Stimulated activated naive CD8-positive, alpha-beta T cell treated with anti-CD3 and anti-CD28 coated beads, Interleukin-15, Interleukin-2, amounts not matched to agents 100 ng/mL and 50 ng/mL, for 24 hours (primary cell): ENCODE measurements at regions not wholly inside any gene's neighbourhood (a gene's known extent, or its start where the extent isn't known, plus 50 kb on each side); places are given as distances from the start of the nearest gene placed in this dataset.

ENCODE experiments used
- H3K27ac Mint-ChIP-seq: one replicate; pipeline ENCODE4 v1.8.0; 2021; ENCODE audit warnings: mild to moderate bottlenecking, mixed read lengths
- H3K27me3 Mint-ChIP-seq: one replicate; pipeline ENCODE4 v1.8.0; 2021; ENCODE audit warnings: mixed read lengths
- H3K36me3 Mint-ChIP-seq: one replicate; pipeline ENCODE4 v1.8.0; 2021; ENCODE audit warnings: low read depth, mixed read lengths
- H3K4me1 Mint-ChIP-seq: one replicate; pipeline ENCODE4 v1.8.0; 2021; ENCODE audit warnings: low read depth, mixed read lengths
- H3K4me3 Mint-ChIP-seq: one replicate; pipeline ENCODE4 v1.8.0; 2021; ENCODE audit warnings: mild to moderate bottlenecking, mixed read lengths
- H3K9me3 Mint-ChIP-seq: one replicate; pipeline ENCODE4 v1.8.0; 2021; ENCODE audit warnings: mixed read lengths

DNA sequence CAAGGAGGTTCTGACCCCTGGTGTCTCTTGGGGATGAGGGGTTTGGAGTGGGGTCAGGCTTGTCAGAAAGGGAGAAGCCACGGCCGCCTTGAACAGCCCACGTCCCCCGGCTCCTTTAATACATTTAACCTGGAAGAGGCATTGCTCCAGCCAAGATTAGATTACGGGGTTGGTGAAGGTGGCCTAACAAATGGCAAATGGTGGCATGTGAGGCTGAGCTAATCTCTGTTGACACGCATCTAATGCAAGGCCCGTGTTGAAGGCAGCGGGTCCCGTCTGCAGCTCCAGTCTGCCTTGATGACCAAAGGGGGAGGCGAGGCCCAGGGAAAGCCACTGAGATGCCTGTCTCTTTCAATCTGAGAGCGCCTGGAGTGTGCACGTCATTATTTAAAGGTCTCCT is 673.7 kb upstream of the TBX3 start:
- Mint-ChIP-seq H3K9me3 (no peaks in the 10 kb centered on the region), H3K27ac (no peak overlapping the region), H3K4me3 (no peak overlapping the region), H3K4me1 (no peaks in the 10 kb centered on the region), H3K36me3 (no peaks in the 10 kb centered on the region), H3K27me3 (peaks cover 3% of the 10 kb centered on the region)

DNA sequence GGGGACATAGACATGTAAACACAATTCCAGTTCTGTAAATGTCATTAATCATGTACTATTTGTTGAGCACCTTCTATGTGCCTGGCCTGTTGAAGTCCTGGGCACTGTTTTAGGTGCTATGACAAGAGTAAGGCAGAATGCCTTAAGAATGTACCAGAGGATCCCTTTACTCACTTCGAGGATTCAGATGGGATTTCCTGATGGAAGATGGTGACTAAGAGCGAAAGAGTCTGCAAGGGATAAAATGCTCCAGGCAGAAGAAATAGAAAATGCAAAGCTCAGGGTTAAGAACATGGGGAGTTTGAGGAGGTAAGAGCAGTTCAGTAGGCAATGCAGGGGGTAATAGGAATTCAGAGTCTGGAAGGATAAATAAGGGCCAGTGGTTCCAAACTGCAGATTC is 671.3 kb upstream of the TBX3 start:
- Mint-ChIP-seq H3K27ac (no peak overlapping the region), H3K36me3 (no peaks in the 10 kb centered on the region), H3K27me3 (peaks cover 3% of the 10 kb centered on the region), H3K4me1 (no peaks in the 10 kb centered on the region), H3K4me3 (no peak overlapping the region), H3K9me3 (no peaks in the 10 kb centered on the region)

DNA sequence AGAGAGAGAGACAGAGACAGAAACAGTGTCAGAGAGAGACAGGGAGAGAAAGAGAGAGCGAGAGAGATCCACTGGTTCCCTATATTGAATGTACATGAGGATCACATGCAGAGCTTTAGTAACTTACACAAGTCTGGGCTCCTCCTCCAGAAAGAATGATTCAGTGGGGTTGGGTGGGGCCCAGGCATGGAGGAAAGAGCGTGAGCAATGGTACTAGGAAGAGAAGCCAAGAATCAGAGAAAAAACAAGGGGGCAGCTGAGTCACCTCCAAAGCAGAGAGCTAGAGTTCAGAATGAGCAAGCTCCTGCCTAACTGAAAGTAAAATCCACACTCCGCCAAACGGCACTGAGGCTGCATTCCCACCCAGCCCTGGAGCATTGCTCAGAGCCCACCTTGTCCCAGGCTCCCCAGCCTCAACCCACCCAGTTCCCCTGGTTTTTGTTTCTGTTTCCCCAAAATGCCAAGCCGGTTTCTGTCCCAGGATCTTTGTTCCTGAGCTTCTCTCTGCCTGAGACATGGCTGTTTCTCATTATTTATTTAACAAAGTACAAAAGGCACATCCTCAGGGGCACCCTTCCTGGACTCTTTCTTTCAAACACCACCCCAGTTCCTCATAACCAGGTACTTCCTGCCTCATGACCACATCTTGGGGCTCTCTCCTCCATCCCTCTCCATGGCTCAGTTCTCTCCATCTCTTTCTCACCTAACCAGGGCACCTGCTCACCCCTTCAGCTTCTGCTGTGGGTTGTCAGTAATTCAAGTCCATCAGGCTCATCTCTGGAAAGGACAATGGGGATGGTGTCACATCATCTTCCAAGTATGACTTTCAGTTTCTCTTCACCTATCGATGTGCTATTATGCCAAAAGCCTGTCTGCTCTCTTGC is 670.3 kb upstream of the TBX3 start:
- no peaks in the 10 kb centered on the region for H3K4me1 Mint-ChIP-seq
- no peaks in the 10 kb centered on the region for H3K36me3 Mint-ChIP-seq
- no peaks in the 10 kb centered on the region for H3K9me3 Mint-ChIP-seq
- H3K4me3 Mint-ChIP-seq: no peak overlapping the region
- peak overlapping the region; percentile 45 for H3K27ac Mint-ChIP-seq
- H3K27me3 Mint-ChIP-seq: peaks cover 3% of the 10 kb centered on the region

DNA sequence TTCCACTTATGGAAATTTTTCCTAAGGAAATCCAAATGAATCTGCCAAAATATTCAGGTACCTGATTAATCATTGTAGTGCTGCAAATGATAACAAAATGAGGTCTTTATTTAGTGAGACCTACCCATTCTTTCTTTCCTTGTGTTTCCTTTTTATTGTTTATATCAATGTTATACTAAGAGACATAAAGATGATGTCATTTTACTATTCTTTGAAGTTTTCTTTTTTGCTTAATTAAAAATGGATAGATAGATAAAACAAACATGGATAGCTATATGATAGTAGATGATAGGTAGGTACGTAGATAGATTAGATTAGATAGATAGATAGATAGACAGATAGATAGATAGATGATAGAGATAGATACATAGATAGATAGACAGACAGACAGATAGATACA is 669.5 kb upstream of the TBX3 start:
- no peaks in the 10 kb centered on the region for H3K36me3 Mint-ChIP-seq
- no peak overlapping the region for H3K4me3 Mint-ChIP-seq
- no peak overlapping the region for H3K27ac Mint-ChIP-seq
- no peaks in the 10 kb centered on the region for H3K9me3 Mint-ChIP-seq
- no peaks in the 10 kb centered on the region for H3K4me1 Mint-ChIP-seq
- peaks cover 3% of the 10 kb centered on the region for H3K27me3 Mint-ChIP-seq

DNA sequence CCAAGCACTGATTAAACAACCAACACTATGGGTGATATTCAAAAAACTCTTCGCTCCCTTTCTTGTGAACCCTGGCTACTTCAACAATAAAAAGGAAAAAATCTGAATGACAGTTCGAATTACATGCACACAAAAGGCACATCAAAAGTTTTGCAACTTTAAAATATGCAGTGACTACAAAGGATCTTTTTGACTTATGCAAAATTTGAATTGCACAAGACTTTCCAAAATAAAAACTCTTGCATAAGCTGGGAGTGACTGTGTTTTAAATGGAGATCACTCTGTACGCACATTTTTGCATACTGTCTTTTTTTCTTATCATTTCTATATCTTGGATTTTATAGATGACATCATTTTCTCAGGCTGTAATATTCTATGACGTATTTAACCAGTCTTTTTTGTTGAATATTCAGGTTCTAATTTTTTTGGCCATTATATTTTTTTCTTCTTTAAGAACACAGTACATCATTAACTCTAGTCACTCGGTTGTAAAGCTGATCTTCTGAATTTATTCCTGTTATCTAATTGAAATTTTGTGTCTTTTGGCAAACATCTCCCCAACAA is 667.6 kb upstream of the TBX3 start:
- no peak overlapping the region for H3K27ac Mint-ChIP-seq
- no peaks in the 10 kb centered on the region for H3K4me1 Mint-ChIP-seq
- no peaks in the 10 kb centered on the region for H3K9me3 Mint-ChIP-seq
- H3K4me3 Mint-ChIP-seq: no peak overlapping the region
- peaks cover 2% of the 10 kb centered on the region for H3K27me3 Mint-ChIP-seq
- no peaks in the 10 kb centered on the region for H3K36me3 Mint-ChIP-seq

DNA sequence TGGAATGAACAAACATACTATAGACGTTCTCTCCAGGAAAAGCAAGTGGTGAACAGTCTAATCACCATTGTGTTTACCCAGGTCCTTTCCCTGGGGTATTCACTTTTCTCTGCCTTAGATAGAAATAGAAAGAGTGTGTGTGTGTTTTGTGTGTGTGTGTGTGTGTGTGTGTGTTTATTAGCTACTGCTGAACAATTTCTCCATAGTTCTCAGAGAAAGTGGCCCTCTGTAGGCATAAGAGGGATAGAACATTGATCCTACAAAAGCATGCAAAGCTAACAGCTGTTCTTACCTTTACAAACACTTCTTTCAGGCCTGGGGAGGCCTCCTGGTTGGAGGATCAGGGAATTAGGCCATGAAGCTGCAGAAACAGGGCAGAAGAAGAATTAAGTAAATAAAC is 665.7 kb upstream of the TBX3 start:
- Mint-ChIP-seq H3K9me3 (no peaks in the 10 kb centered on the region), H3K36me3 (no peaks in the 10 kb centered on the region), H3K4me3 (no peak overlapping the region), H3K4me1 (no peaks in the 10 kb centered on the region), H3K27me3 (no peaks in the 10 kb centered on the region), H3K27ac (no peak overlapping the region)

DNA sequence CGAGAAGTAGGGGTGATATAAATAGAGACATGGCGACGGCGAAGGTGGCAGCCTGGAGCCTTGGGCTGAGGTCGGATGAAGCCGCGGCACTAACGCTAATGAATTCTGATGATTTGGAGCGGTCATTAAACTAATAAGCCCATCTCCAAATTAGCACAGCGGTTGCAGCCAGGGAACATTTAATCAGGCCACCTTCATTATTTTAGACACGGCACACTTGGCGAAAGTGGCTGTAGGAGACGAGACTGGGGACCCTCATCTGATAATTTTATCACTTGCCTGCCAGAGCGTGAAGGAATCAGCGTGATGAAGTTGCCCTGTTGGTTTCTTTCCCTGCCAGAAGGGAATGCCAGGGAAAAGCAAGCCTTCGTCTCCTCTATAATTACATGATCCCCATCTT is 664.3 kb upstream of the TBX3 start:
- Mint-ChIP-seq H3K4me3 (no peak overlapping the region), H3K27ac (no peak overlapping the region)

DNA sequence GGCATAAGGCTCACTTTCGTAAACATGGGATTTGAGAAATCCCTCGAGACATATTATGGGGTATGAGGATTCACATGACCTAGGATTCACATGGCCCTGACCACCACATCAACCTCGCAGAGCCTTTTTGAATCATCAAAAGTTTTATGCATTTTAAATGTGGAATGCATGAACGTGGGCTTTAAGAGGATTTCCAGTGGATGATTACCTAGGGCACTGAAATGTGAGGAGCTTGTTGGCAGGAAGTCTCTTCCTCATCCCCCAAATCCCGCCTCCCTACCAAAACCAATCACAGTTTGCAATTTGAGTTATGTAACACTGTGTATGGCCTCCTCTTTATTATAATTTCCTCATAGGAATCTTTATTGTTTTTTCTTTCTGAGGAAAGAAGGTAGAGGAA is 659.6 kb upstream of the TBX3 start:
- H3K4me3 Mint-ChIP-seq: no peak overlapping the region
- no peaks in the 10 kb centered on the region for H3K27me3 Mint-ChIP-seq
- H3K9me3 Mint-ChIP-seq: peaks cover 18% of the 10 kb centered on the region
- H3K36me3 Mint-ChIP-seq: no peaks in the 10 kb centered on the region
- no peaks in the 10 kb centered on the region for H3K4me1 Mint-ChIP-seq
- no peak overlapping the region for H3K27ac Mint-ChIP-seq

More for the DNA sequence above, 664.3 kb upstream of the TBX3 start:
- Mint-ChIP-seq H3K4me1 (no peaks in the 10 kb centered on the region), H3K36me3 (no peaks in the 10 kb centered on the region), H3K27me3 (no peaks in the 10 kb centered on the region), H3K9me3 (peaks cover 8% of the 10 kb centered on the region)

DNA sequence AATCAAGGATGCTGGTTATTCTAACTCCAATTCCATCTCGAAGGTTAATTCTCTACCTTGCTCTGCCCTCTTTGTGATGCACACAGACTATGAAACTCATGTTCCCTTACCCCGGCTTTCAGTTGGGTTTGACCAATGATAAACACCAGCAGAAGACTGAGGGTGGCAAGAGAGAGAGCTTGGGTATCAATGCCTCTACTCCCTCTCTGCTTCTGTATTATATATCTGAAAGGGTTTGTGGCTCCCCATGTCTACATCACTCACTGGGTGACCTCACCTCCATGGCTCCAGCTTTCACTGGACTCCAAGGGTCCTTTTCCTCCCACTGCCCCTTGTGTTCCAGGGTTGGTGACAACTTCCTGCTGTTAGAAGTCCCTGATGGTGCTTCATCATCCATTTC is 659.0 kb upstream of the TBX3 start:
- Mint-ChIP-seq H3K36me3 (no peaks in the 10 kb centered on the region), H3K9me3 (peaks cover 18% of the 10 kb centered on the region), H3K27ac (no peak overlapping the region), H3K27me3 (no peaks in the 10 kb centered on the region), H3K4me1 (no peaks in the 10 kb centered on the region), H3K4me3 (no peak overlapping the region)

DNA sequence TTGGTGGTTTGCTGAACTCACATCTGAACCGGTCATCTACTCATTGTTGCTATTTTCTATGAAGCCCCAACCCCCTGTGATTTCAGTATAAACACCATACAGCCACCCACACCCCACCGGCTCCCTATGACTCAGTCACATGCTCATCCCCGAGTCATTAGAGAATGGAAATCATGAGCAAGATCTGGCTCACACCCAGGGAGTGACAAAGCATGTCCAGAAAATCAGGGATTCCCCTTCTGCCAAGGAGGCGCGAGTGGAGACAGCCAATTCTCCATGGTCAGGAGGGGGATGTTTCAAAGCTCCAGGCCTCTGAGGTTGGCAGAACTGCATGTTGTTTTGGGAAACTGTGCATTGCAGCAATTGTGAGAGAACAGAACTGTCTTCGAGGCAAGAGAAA is 657.5 kb upstream of the TBX3 start:
- Mint-ChIP-seq H3K27ac (no peak overlapping the region), H3K4me1 (no peaks in the 10 kb centered on the region), H3K4me3 (no peak overlapping the region), H3K27me3 (no peaks in the 10 kb centered on the region), H3K9me3 (peaks cover 22% of the 10 kb centered on the region), H3K36me3 (no peaks in the 10 kb centered on the region)

DNA sequence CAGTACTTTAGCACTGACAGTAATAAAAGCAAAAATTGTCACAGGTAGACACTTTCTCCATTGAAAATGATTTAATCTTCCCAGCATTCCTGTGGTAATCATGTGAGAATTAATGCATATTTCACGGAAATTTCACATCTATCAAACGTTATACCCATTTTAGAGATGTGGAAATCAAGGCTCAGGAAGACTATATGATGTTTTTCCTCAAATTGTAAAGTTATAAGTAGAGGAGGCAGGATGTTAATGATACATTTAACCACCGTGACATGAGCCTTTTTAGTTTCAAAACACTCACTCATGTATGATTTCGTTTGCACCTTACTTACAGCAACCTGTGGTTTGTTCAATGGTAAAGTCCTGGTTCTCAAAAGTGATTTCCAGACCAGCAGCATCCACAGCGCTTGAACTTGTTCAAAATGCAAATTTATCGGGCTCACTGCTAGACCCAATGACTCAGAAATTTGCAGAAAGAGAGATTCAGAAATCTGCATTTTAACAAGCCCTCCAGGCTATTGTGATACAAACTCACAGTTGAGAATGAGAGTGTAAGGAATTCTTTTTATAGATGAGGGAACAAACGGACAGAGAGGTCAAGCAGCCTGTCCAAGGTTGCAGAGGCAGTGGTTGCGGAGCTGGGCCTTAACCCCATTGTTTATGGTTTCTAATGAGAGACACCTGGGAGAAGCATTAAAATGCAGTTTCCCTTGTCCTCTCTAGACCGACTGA is 654.8 kb upstream of the TBX3 start:
- Mint-ChIP-seq H3K27me3 (no peaks in the 10 kb centered on the region), H3K9me3 (peaks cover 18% of the 10 kb centered on the region), H3K36me3 (no peaks in the 10 kb centered on the region), H3K4me3 (no peak overlapping the region), H3K4me1 (no peaks in the 10 kb centered on the region), H3K27ac (no peak overlapping the region)

DNA sequence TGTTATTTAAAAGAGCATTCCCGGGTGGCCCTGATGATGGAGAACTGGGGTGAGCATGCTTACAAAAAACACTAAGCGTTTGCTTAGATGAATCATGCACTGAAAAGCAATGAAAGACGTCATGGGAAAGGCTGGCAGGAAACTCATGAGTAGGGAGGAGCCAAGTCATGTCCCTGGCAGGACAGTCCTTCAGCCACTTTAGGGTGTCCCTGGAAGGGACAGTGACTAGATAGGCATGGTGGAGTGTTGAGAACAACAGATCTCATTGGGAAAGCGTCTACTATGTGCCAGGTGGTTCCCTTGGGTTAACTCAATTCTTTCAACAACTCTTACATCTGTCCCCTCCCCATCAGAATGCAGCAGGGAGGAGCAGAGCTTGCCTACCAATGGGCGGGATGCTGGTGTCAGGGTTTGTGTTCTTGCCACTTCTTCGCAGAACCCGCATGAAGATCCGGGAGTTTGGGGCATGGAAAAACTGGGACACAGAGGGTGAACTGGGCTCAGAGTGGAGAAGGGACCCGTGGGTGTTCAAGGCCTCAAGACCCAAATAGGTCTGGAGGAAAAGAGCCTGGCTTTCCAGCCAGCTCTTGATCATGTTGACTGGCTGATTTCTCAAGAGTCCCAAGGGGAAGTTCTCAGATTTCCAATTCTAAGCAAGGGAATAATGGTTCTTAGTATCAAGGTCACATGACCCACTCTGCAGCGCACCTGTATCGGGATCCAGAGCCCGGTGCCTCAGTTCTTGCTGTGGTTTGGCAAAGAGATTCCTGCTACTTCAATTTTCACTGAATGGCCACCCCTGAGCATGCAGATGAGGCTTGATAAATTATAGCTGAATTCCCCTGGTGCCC is 653.9 kb upstream of the TBX3 start:
- Mint-ChIP-seq H3K4me1 (no peaks in the 10 kb centered on the region), H3K27me3 (no peaks in the 10 kb centered on the region), H3K36me3 (no peaks in the 10 kb centered on the region), H3K27ac (no peak overlapping the region), H3K4me3 (no peak overlapping the region), H3K9me3 (peaks cover 16% of the 10 kb centered on the region)

DNA sequence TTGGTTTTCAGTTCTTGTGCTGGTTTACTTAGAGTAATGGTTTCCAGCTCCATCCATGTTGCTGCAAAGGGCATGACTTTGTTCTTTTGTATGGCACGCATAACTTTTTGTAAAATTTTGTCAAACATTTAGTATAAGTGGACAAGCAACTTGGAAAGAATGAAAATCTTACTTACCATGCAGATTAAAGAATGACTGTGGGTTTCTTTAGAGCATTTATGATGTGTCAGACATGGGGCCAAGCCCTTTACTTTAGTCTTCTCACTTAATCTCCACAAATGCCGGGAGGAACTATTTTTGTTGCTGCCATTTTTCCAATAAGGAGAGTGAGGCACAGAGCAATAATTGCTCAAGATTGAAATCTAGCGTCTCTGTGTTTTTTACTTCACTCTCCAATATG is 652.5 kb upstream of the TBX3 start:
- Mint-ChIP-seq H3K9me3 (peaks cover 7% of the 10 kb centered on the region), H3K36me3 (no peaks in the 10 kb centered on the region), H3K4me3 (no peak overlapping the region), H3K4me1 (no peaks in the 10 kb centered on the region), H3K27ac (no peak overlapping the region), H3K27me3 (no peaks in the 10 kb centered on the region)

DNA sequence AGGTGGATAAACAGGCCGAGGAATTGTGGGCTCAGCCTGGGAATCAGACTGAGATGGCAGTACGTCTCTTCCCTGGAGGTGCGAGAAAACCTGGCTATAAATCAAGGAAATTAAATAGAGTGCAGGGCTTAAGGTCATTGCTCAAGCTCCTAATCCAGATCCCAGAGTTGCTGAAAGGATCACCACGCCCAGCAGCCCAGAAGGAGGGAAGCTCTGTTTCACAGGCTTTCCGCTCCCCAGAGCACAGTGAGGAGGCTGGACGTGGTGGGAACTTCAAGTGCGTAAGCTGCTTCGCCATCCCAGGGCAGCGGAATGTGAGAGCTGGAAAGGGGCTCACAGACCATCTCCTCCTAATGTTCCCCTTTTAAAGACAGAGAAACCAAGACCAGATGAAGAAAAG is 651.6 kb upstream of the TBX3 start:
- Mint-ChIP-seq H3K4me3 (no peak overlapping the region), H3K27ac (no peak overlapping the region), H3K36me3 (no peaks in the 10 kb centered on the region), H3K27me3 (no peaks in the 10 kb centered on the region), H3K4me1 (no peaks in the 10 kb centered on the region), H3K9me3 (peaks cover 7% of the 10 kb centered on the region)

DNA sequence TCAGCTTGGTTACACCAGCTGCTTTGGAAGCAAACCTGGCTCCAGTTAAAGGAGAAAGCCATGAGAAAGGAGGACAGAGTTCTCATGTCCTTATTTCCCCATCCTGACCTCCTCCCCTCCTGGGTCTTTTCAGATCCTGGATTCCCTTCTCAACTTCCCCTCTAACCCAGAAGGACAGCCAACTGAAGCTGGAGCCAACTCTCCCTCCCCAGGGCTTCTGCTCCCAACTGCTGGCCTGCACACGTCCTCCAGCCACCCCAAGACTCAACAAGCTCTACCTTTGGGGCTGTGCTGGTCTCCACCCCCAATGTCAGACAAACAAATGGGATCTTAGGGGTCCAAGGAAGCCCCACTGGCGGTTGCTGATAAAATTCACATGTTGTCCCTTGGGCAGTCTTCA is 651.1 kb upstream of the TBX3 start:
- no peak overlapping the region for H3K27ac Mint-ChIP-seq
- no peaks in the 10 kb centered on the region for H3K27me3 Mint-ChIP-seq
- H3K36me3 Mint-ChIP-seq: no peaks in the 10 kb centered on the region

More for the DNA sequence above, 651.1 kb upstream of the TBX3 start:
- Mint-ChIP-seq H3K9me3 (peaks cover 7% of the 10 kb centered on the region), H3K4me3 (no peak overlapping the region), H3K4me1 (no peaks in the 10 kb centered on the region)
